ENCODE measurements at regions not wholly inside any gene's neighbourhood (a gene's known extent, or its start where the extent isn't known, plus 50 kb on each side); places are given as distances from the start of the nearest gene placed in this dataset.
A peak's percentile ranks its signal among the peaks of the same experiment; 100 is the strongest.

DNA sequence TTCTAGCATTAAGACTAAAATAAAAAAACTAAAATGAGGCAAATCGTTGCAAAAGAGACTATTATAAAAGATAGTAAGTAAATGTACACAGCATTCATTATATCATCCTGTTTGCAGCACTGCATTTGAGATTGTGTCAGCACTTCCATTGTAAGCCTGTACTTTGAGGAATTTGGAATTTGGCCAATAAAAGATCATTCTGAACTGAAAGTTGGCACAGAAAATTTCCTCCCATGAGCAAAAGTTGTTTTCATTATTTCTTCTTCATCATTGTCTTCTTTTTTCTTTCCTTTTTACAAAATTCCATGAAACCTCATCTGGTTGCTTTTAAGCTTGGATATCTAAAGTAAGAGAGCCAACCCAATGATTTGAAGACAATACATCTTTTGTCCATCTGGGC lies 199.3 kb upstream of the ADAMTSL1 start:
- no peak overlapping the region for H3K4me3 ChIP-seq (replicated peaks in 1 of 2; ENCODE audit: low read depth in 2 of 2, low read length in 2 of 2)
- TF ChIP-seq, protein P1, sequence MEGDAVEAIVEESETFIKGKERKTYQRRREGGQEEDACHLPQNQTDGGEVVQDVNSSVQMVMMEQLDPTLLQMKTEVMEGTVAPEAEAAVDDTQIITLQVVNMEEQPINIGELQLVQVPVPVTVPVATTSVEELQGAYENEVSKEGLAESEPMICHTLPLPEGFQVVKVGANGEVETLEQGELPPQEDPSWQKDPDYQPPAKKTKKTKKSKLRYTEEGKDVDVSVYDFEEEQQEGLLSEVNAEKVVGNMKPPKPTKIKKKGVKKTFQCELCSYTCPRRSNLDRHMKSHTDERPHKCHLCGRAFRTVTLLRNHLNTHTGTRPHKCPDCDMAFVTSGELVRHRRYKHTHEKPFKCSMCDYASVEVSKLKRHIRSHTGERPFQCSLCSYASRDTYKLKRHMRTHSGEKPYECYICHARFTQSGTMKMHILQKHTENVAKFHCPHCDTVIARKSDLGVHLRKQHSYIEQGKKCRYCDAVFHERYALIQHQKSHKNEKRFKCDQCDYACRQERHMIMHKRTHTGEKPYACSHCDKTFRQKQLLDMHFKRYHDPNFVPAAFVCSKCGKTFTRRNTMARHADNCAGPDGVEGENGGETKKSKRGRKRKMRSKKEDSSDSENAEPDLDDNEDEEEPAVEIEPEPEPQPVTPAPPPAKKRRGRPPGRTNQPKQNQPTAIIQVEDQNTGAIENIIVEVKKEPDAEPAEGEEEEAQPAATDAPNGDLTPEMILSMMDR (IDR thresholded peaks at IDR 0.05; ENCODE audit: low read depth, low read length): no peak
- peak; percentile 76 to 86 for DNase-seq (ENCODE audit: low read depth in 2 of 2)

DNA sequence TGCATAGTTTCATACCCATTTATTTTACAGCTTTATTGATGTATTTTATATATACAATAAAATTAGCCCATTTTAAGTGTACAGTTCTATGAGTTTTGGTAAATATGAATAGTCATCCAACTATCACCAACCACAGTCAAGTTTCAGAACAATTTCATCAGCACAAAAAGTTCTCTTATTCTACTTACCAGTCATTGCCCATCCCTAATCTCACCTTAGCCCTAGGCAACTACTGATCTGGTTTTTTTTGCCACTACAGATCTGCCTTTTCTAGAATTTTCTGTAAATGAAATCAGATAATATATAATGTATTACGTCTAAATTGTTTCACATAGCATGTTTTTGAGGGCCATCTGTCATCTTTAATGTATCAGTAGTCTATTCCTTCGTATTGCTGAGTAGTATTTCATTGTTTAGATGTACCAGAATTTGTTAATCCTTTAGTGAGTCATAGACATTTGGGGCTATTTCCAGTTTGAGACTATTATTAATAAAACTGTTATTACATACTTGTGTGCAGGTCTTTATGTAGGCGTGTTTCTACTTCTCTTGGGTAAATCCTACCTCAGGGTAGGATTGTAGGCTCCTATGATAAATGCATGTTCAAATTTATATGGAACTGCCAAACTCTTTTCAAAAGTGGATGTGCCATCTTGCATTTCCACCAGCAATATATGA lies 198.5 kb upstream of the ADAMTSL1 start:
- TF ChIP-seq, protein P1 (IDR thresholded peaks at IDR 0.05; ENCODE audit: low read depth, low read length): no peak
- no peak overlapping the region for H3K4me3 ChIP-seq (replicated peaks in 1 of 2; ENCODE audit: low read depth in 2 of 2, low read length in 2 of 2)
- DNase-seq (ENCODE audit: low read depth in 2 of 2): peak in 1 of 2 donors; percentile 13

GRCh38 chr9:18281291-18281690 lies 192.7 kb upstream of the ADAMTSL1 start:
- DNase-seq (ENCODE audit: low read depth in 2 of 2): no peak
- H3K4me3 ChIP-seq (replicated peaks in 1 of 2; ENCODE audit: low read depth in 2 of 2, low read length in 2 of 2): no peak overlapping the region
- TF ChIP-seq, protein P1 (IDR thresholded peaks at IDR 0.05; ENCODE audit: low read depth, low read length): no peak

DNA sequence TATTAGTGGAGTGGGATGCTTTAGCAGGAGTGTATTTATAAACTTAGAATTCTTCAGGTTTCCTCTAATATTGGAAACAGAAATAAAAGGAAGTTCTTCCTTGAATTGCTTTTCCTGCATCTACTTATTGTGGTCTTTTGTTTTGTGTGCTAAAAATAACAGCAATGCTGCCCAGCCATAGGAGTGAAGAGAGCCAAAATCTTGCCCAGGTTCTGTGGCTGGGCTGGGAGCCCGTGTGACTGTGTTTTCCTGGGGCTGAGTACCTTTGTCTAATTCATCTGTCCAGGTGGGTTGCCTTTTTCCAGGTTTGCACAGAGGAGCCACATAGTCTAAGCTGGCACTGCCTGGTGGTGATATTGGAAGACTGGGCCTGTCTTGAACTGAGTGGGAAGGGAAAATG lies 179.7 kb upstream of the ADAMTSL1 start:
- TF ChIP-seq, protein P1 (IDR thresholded peaks at IDR 0.05; ENCODE audit: low read depth, low read length): no peak
- H3K4me3 ChIP-seq (replicated peaks in 1 of 2; ENCODE audit: low read depth in 2 of 2, low read length in 2 of 2): no peak overlapping the region
- no peak for DNase-seq (ENCODE audit: low read depth in 2 of 2)

GRCh38 chr9:18296702-18297055 lies 177.3 kb upstream of the ADAMTSL1 start:
- peak overlapping the region in 1 of 2 donors; percentile 34 for H3K4me3 ChIP-seq (replicated peaks in 1 of 2; ENCODE audit: low read depth in 2 of 2, low read length in 2 of 2)
- DNase-seq (ENCODE audit: low read depth in 2 of 2): peak; percentile 33 to 55
- TF ChIP-seq, protein P1 (IDR thresholded peaks at IDR 0.05; ENCODE audit: low read depth, low read length): no peak

DNA sequence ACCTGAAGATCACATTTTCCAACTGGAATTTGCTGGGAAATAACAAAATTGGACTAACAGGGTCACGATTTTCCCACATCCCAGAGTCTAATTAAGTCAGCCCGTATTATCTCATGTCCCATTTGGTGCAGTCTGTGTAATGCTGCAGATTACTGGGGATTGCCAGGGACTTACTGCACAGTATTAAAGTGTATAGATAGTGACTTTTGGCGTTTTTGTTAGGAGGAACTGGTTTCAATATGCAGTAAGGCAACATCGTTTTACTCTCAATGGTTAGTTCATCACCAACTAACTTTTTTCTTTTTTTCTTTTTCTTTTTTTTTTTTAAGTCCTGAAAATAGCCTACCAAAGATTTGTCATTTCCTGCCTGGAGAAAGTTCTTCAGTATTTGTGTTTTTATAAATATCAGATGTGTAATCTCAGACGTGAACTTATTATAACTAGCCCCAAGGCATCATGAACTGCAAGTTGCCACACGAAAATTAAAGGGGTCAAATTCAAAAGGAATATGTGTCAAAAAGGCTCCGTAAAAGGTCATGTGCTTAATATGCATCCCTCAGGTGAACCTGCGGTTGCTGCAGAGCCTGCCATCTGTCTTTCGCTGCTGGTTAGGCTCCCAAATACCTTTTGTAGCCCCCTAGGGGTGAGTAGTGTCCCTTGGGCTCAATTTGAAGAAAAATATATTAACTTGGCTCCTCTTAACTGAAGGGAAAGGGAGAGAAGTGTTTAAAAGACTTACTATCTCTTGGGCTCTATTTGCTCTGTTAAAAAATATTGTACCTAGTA lies 176.7 kb upstream of the ADAMTSL1 start:
- peak overlapping the region in 1 of 2 donors; percentile 34 for H3K4me3 ChIP-seq (replicated peaks in 1 of 2; ENCODE audit: low read depth in 2 of 2, low read length in 2 of 2)
- DNase-seq (ENCODE audit: low read depth in 2 of 2): peak; percentile 36 to 60
- TF ChIP-seq, protein P1 (IDR thresholded peaks at IDR 0.05; ENCODE audit: low read depth, low read length): peak; percentile 48
